ENCODE measurements at regions not wholly inside any gene's neighbourhood (a gene's known extent, or its start where the extent isn't known, plus 50 kb on each side); places are given as distances from the start of the nearest gene placed in this dataset.

- TF ChIP-seq PRDM2 (tag by site-specific recombination; IDR thresholded peaks at IDR 0.05; ENCODE audit: borderline replicate concordance) (no peak), IKZF3 (tag by site-specific recombination; IDR thresholded peaks at IDR 0.05) (no peak), PRDM1 (tag by site-specific recombination; IDR thresholded peaks at IDR 0.05) (no peak), ZNF211 (tag by site-specific recombination; IDR thresholded peaks at IDR 0.05; ENCODE audit: low read depth) (no peak), ZNF785 (tag by site-specific recombination; IDR thresholded peaks at IDR 0.05) (no peak), ZNF398 (tag by site-specific recombination; IDR thresholded peaks at IDR 0.05) (no peak), ZNF140 (tag by site-specific recombination; IDR thresholded peaks at IDR 0.05) (no peak), ZNF621 (tag by site-specific recombination; IDR thresholded peaks at IDR 0.05) (no peak), ZNF776 (tag by site-specific recombination; IDR thresholded peaks at IDR 0.05; ENCODE audit: borderline replicate concordance) (no peak), ZNF843 (tag by site-specific recombination; IDR thresholded peaks at IDR 0.05) (no peak)
These were observed 108.3 kb downstream of the AGTR2 start (continued) for GRCh38 chrX:116278826-116279225.

GRCh38 chrX:116281106-116281505 lies 110.6 kb downstream of the AGTR2 start:
- Histone ChIP-seq H3K36me3 (ENCODE audit: control insufficient read depth in 2 of 2, insufficient read depth in 1 of 2, low read length in 2 of 2) (no peaks in the 10 kb centered on the region), H3K4me3 (ENCODE audit: low read depth, low read length) (no peak overlapping the region), H3K27ac (ENCODE audit: extremely low read depth, low read depth, low read length) (no peak overlapping the region), H3K4me1 (ENCODE audit: control insufficient read depth, insufficient read depth, low read length) (no peaks in the 10 kb centered on the region), H3K9me3 (ENCODE audit: control insufficient read depth, insufficient read depth, low read depth, low read length) (no peaks in the 10 kb centered on the region; the same call in 1 of the 2 replicates)
- ChIA-PET CTCF (no interaction called here), POLR2A (no interaction called here)
- TF ChIP-seq TCF7L2 (IDR thresholded peaks at IDR 0.05; ENCODE audit: borderline replicate concordance, low read depth, low read length), result no peak
- no peak for TF ChIP-seq ZNF223 (tag by site-specific recombination; IDR thresholded peaks at IDR 0.05)
- no peak for TF ChIP-seq REPIN1 (tag by site-specific recombination; IDR thresholded peaks at IDR 0.05; ENCODE audit: low read depth)
- TF ChIP-seq ZNF514 (tag by site-specific recombination; IDR thresholded peaks at IDR 0.05), result no peak
- no peak for TF ChIP-seq ZNF23 (tag by site-specific recombination; IDR thresholded peaks at IDR 0.05; ENCODE audit: borderline replicate concordance)
- no peak for TF ChIP-seq ZNF335 (tag by site-specific recombination; conservative IDR thresholded peaks at IDR 0.05)
- TF ChIP-seq ZNF311 (tag by site-specific recombination; IDR thresholded peaks at IDR 0.05; ENCODE audit: borderline replicate concordance), result no peak
- TF ChIP-seq ZNF670 (tag by site-specific recombination; IDR thresholded peaks at IDR 0.05; ENCODE audit: low read depth), result no peak
- no peak for TF ChIP-seq ZNF423 (tag by site-specific recombination; IDR thresholded peaks at IDR 0.05)
- no peak for TF ChIP-seq ZNF548 (tag by site-specific recombination; IDR thresholded peaks at IDR 0.05)
- no peak for TF ChIP-seq ZBTB44 (tag by site-specific recombination; IDR thresholded peaks at IDR 0.05)
- TF ChIP-seq ZNF302 (tag by site-specific recombination; IDR thresholded peaks at IDR 0.05; ENCODE audit: low read depth), result no peak
- no peak for TF ChIP-seq ZNF747 (tag by site-specific recombination; IDR thresholded peaks at IDR 0.05)
